ENCODE measurements at regions not wholly inside any gene's neighbourhood (a gene's known extent, or its start where the extent isn't known, plus 50 kb on each side); places are given as distances from the start of the nearest gene placed in this dataset.
A peak's percentile ranks its signal among the peaks of the same experiment; 100 is the strongest.

- Mint-ChIP-seq H3K27ac (ENCODE audit: unreplicated experiment) (no peak overlapping the region), H3K36me3 (ENCODE audit: unreplicated experiment) (peaks cover 9% of the 10 kb centered on the region), H3K4me1 (ENCODE audit: low read depth, unreplicated experiment) (peaks cover 5% of the 10 kb centered on the region), H3K27me3 (ENCODE audit: unreplicated experiment) (peaks cover 4% of the 10 kb centered on the region), H3K9me3 (ENCODE audit: unreplicated experiment) (peaks cover 3% of the 10 kb centered on the region), H3K4me3 (ENCODE audit: unreplicated experiment) (peak overlapping the region; percentile 14)
- no peak for TF ChIP-seq CTCF (IDR thresholded peaks at IDR 0.05; ENCODE audit: partially characterized antibody, unreplicated experiment)
- no peak for DNase-seq
Measured at GRCh38 chr11:129595038-129595962, 219.7 kb downstream of the BARX2 start.

- TF ChIP-seq CTCF (IDR thresholded peaks at IDR 0.05; ENCODE audit: partially characterized antibody, unreplicated experiment), result no peak
- Mint-ChIP-seq H3K4me1 (ENCODE audit: low read depth, unreplicated experiment) (peaks cover 5% of the 10 kb centered on the region), H3K36me3 (ENCODE audit: unreplicated experiment) (peaks cover 9% of the 10 kb centered on the region), H3K27me3 (ENCODE audit: unreplicated experiment) (peaks cover 4% of the 10 kb centered on the region), H3K9me3 (ENCODE audit: unreplicated experiment) (peaks cover 3% of the 10 kb centered on the region), H3K27ac (ENCODE audit: unreplicated experiment) (no peak overlapping the region), H3K4me3 (ENCODE audit: unreplicated experiment) (no peak overlapping the region)
- no peak for DNase-seq
Measured at GRCh38 chr11:129596351-129596750, 219.3 kb upstream of the TMEM45B start.

DNA sequence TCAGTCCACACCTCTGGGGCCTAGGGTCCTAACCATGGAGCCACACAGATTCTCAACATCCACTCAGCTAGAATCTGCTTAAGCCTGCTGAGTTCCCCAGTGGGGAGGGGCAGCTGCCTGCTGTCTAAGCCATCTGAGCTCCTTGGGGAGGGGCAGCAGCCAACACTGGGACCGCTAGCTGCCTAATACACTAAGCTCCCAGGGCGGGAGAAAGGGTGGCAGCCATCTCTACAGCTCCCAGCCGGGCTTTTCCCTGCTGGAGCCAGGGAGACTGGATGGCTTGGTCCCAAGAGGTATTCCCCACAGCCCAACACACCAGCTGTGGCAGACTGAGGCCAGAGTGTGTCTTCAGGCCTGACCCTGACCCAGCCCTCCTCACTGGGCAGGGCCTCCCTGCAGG, 217.3 kb upstream of the TMEM45B start:
- H3K27me3 Mint-ChIP-seq (ENCODE audit: unreplicated experiment), result peaks cover 8% of the 10 kb centered on the region
- no peak overlapping the region for H3K27ac Mint-ChIP-seq (ENCODE audit: unreplicated experiment)
- no peak for TF ChIP-seq CTCF (IDR thresholded peaks at IDR 0.05; ENCODE audit: partially characterized antibody, unreplicated experiment)

GRCh38 chr11:129605815-129606214, 209.8 kb upstream of the TMEM45B start:
- no peaks in the 10 kb centered on the region for H3K4me1 Mint-ChIP-seq (ENCODE audit: low read depth, unreplicated experiment)
- H3K27ac Mint-ChIP-seq (ENCODE audit: unreplicated experiment), result no peak overlapping the region
- no peak for DNase-seq
- H3K27me3 Mint-ChIP-seq (ENCODE audit: unreplicated experiment), result peaks cover 3% of the 10 kb centered on the region
- no peaks in the 10 kb centered on the region for H3K9me3 Mint-ChIP-seq (ENCODE audit: unreplicated experiment)
- H3K4me3 Mint-ChIP-seq (ENCODE audit: unreplicated experiment), result no peak overlapping the region
- TF ChIP-seq CTCF (IDR thresholded peaks at IDR 0.05; ENCODE audit: partially characterized antibody, unreplicated experiment), result no peak
- H3K36me3 Mint-ChIP-seq (ENCODE audit: unreplicated experiment), result no peaks in the 10 kb centered on the region

More for the DNA sequence above, 217.3 kb upstream of the TMEM45B start:
- no peak for DNase-seq
- Mint-ChIP-seq H3K9me3 (ENCODE audit: unreplicated experiment) (peaks cover 1% of the 10 kb centered on the region), H3K4me1 (ENCODE audit: low read depth, unreplicated experiment) (peaks cover 5% of the 10 kb centered on the region), H3K36me3 (ENCODE audit: unreplicated experiment) (peaks cover 9% of the 10 kb centered on the region), H3K4me3 (ENCODE audit: unreplicated experiment) (no peak overlapping the region)

GRCh38 chr11:129608711-129609110, 206.9 kb upstream of the TMEM45B start:
- Mint-ChIP-seq H3K36me3 (ENCODE audit: unreplicated experiment) (no peaks in the 10 kb centered on the region), H3K27me3 (ENCODE audit: unreplicated experiment) (no peaks in the 10 kb centered on the region), H3K4me3 (ENCODE audit: unreplicated experiment) (no peak overlapping the region), H3K27ac (ENCODE audit: unreplicated experiment) (no peak overlapping the region), H3K4me1 (ENCODE audit: low read depth, unreplicated experiment) (no peaks in the 10 kb centered on the region), H3K9me3 (ENCODE audit: unreplicated experiment) (no peaks in the 10 kb centered on the region)
- TF ChIP-seq CTCF (IDR thresholded peaks at IDR 0.05; ENCODE audit: partially characterized antibody, unreplicated experiment), result no peak
- DNase-seq, result no peak
